Panc1 (cell line): ENCODE measurements at regions not wholly inside any gene's neighbourhood (a gene's known extent, or its start where the extent isn't known, plus 50 kb on each side); places are given as distances from the start of the nearest gene placed in this dataset.

Source experiments
- ATAC-seq: fragments of 200-7000 bp; cut with Tn5 transposase; 2 replicates; pipeline ENCODE4 v1.9.1; 2020; ENCODE audit warnings: mild to moderate bottlenecking, moderate library complexity
- BruUV-seq: library from RNA; stranded (reverse); fragments of 400-500 nt; replicated peaks from 2 replicates; lab custom pipeline; 2021; lab: Mats Ljungman, UMichigan
- CTCF ChIA-PET: fragments of 300-600 bp; sonication (Branson Sonifier 250); formaldehyde crosslinking; loops from one replicate; lab custom pipeline; 2022; ENCODE audit warnings: antibody characterized with exemption; lab: Charles Lee
- POLR2A ChIA-PET: fragments of 300-600 bp; sonication (Branson Sonifier 250); formaldehyde crosslinking; loops from one replicate; lab custom pipeline; 2022; ENCODE audit warnings: antibody characterized with exemption; lab: Charles Lee
- DNase-seq: peaks from one replicate; pipeline ENCODE4 v3.0.0-alpha.2; 2010; ENCODE audit warnings: low read depth, low spot score
- H3K27ac ChIP-seq: 2 replicates; pipeline ENCODE4 v1.5.1; 2011; ENCODE audit warnings: mild to moderate bottlenecking, low read length, inconsistent platforms
- H3K27me3 ChIP-seq: fragments of 200-500 bp; sonication (Bioruptor generic); 2 replicates; pipeline ENCODE4 v1.6.0; 2014; ENCODE audit warnings: low read length, inconsistent platforms; ENCODE audit not compliant: control insufficient read depth, insufficient read depth
- H3K36me3 ChIP-seq: fragments of 200-500 bp; sonication (Bioruptor generic); 2 replicates; pipeline ENCODE4 v1.5.1; 2014; ENCODE audit warnings: inconsistent platforms, mild to moderate bottlenecking, low read length, moderate library complexity; ENCODE audit not compliant: control insufficient read depth, insufficient read depth
- H3K4me1 ChIP-seq: 2 replicates; pipeline ENCODE4 v1.5.1; 2011; ENCODE audit warnings: inconsistent platforms, mild to moderate bottlenecking, low read length, moderate library complexity; ENCODE audit not compliant: control insufficient read depth, insufficient read depth
- H3K4me3 ChIP-seq, 2 experiments: 2 replicates each; pipeline ENCODE4 v1.5.1; 2011 to 2012; ENCODE audit warnings: low read depth in 2 of 2, low read length in 2 of 2, mild to moderate bottlenecking in 2 of 2, inconsistent platforms in 1 of 2, moderate library complexity in 1 of 2
- H3K9me3 ChIP-seq: fragments of 200-500 bp; sonication (Bioruptor generic); 2 replicates; pipeline ENCODE4 v1.5.1; 2014; ENCODE audit warnings: low read depth, mild to moderate bottlenecking, inconsistent platforms, low read length, moderate library complexity; ENCODE audit not compliant: control insufficient read depth, insufficient read depth
- CTCF ChIP-seq: fragments of 450-650 bp; IDR thresholded peaks from 2 replicates; pipeline ENCODE4 v1.5.1; 2017; ENCODE audit warnings: mild to moderate bottlenecking
- POLR2AphosphoS5 ChIP-seq: IDR thresholded peaks from 2 replicates; pipeline ENCODE4 v1.6.1; 2012; ENCODE audit warnings: mild to moderate bottlenecking, low read depth, low read length, moderate library complexity
- SIN3A ChIP-seq: IDR thresholded peaks from 2 replicates; pipeline ENCODE4 v1.6.1; 2012; ENCODE audit warnings: low read depth, mild to moderate bottlenecking, low read length, moderate library complexity, borderline replicate concordance; ENCODE audit not compliant: insufficient read depth
- TCF7L2 ChIP-seq: IDR thresholded peaks from 2 replicates; pipeline ENCODE4 v1.6.1; 2011; ENCODE audit warnings: mild to moderate bottlenecking, low read depth, low read length, inconsistent platforms
- in situ Hi-C: cut with HindIII; loops from 2 replicates; pipeline ENCODE4 v1.10.0; 2016; ENCODE audit warnings: low sequenced_read_pairs, low pct_unique_long_range_greater_than_20kb
- intact Hi-C: fragments of 100-400 bp; cut with micrococcal nuclease; formaldehyde crosslinking; loops from one replicate; pipeline ENCODE4 v1.10.0; 2022; ENCODE audit not compliant: unreplicated experiment
- TF ChIP-seq, protein P1 (sequence below), 2 experiments: IDR thresholded peaks; 2 replicates each; pipeline ENCODE4 v1.6.1; 2011 to 2012; ENCODE audit warnings: low read depth in 2 of 2, control low read depth in 1 of 2, low read length in 1 of 2, mild to moderate bottlenecking in 1 of 2, moderate library complexity in 1 of 2; ENCODE audit not compliant: insufficient read depth in 1 of 2

DNA sequence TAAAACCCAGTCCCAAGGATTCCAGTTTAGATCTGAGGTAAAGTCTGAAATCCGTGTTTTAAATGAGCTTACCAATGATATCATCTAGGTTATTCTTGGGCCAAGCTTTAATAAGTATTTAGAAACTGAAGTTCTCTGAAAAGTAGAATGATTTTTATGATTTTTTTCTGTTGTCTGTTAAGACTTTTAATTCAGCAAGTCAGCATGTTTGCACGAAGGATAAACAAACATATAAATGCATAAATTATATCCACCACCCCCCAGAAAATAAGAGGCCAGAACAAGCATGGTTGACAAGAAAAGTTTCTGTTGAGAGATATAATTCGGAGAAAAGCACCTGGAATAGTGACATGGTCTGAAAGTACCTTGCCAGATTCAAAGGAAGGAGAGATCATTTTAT is 655.7 kb downstream of the NOVA1 start:
- POLR2A ChIA-PET = no interaction called here
- CTCF ChIA-PET = no interaction called here
- TF ChIP-seq, protein P1, sequence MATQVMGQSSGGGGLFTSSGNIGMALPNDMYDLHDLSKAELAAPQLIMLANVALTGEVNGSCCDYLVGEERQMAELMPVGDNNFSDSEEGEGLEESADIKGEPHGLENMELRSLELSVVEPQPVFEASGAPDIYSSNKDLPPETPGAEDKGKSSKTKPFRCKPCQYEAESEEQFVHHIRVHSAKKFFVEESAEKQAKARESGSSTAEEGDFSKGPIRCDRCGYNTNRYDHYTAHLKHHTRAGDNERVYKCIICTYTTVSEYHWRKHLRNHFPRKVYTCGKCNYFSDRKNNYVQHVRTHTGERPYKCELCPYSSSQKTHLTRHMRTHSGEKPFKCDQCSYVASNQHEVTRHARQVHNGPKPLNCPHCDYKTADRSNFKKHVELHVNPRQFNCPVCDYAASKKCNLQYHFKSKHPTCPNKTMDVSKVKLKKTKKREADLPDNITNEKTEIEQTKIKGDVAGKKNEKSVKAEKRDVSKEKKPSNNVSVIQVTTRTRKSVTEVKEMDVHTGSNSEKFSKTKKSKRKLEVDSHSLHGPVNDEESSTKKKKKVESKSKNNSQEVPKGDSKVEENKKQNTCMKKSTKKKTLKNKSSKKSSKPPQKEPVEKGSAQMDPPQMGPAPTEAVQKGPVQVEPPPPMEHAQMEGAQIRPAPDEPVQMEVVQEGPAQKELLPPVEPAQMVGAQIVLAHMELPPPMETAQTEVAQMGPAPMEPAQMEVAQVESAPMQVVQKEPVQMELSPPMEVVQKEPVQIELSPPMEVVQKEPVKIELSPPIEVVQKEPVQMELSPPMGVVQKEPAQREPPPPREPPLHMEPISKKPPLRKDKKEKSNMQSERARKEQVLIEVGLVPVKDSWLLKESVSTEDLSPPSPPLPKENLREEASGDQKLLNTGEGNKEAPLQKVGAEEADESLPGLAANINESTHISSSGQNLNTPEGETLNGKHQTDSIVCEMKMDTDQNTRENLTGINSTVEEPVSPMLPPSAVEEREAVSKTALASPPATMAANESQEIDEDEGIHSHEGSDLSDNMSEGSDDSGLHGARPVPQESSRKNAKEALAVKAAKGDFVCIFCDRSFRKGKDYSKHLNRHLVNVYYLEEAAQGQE (IDR thresholded peaks at IDR 0.05; ENCODE audit: insufficient read depth in 1 of 2, low read depth in 2 of 2, low read length in 1 of 2) = no peak
- TF ChIP-seq TCF7L2 (no peak), CTCF (no peak), SIN3A (no peak), POLR2AphosphoS5 (no peak)
- no peak overlapping the region for H3K27ac ChIP-seq
- no peaks in the 10 kb centered on the region for H3K9me3 ChIP-seq
- no TSS peak for BruUV-seq
- no peaks in the 10 kb centered on the region for H3K27me3 ChIP-seq
- no peaks in the 10 kb centered on the region for H3K4me1 ChIP-seq
- no peaks in the 10 kb centered on the region for H3K36me3 ChIP-seq
- in situ Hi-C loops (no loop called here), intact Hi-C loops (no loop called here)
- no peak overlapping the region for H3K4me3 ChIP-seq
- DNase-seq (no peak), ATAC-seq (no peak)

- intact Hi-C loops = no loop called here
- ATAC-seq = no peak
- no peak overlapping the region for H3K4me3 ChIP-seq
- DNase-seq = no peak
- TF ChIP-seq CTCF = no peak
- TF ChIP-seq POLR2AphosphoS5 = no peak
- BruUV-seq = no TSS peak
- ChIA-PET CTCF (no interaction called here), POLR2A (no interaction called here)
- no peak overlapping the region for H3K27ac ChIP-seq
- H3K9me3 ChIP-seq = no peaks in the 10 kb centered on the region
- no peaks in the 10 kb centered on the region for H3K27me3 ChIP-seq
- no peaks in the 10 kb centered on the region for H3K4me1 ChIP-seq
- in situ Hi-C loops = no loop called here
- no peaks in the 10 kb centered on the region for H3K36me3 ChIP-seq
Observed at GRCh38 chr14:25933731-25934130, 664.1 kb downstream of the NOVA1 start.
